ENCODE measurements at regions not wholly inside any gene's neighbourhood (a gene's known extent, or its start where the extent isn't known, plus 50 kb on each side); places are given as distances from the start of the nearest gene placed in this dataset.

GRCh38 chr1:189206617-189207016, 1271.0 kb downstream of the BRINP3 start:
- TF ChIP-seq CEBPB (IDR thresholded peaks at IDR 0.05) (no peak), REST (IDR thresholded peaks at IDR 0.05; ENCODE audit: low read depth) (no peak)
- TF ChIP-seq, protein P1, sequence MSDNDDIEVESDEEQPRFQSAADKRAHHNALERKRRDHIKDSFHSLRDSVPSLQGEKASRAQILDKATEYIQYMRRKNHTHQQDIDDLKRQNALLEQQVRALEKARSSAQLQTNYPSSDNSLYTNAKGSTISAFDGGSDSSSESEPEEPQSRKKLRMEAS (IDR thresholded peaks at IDR 0.05) = no peak
- TF ChIP-seq, protein P2, sequence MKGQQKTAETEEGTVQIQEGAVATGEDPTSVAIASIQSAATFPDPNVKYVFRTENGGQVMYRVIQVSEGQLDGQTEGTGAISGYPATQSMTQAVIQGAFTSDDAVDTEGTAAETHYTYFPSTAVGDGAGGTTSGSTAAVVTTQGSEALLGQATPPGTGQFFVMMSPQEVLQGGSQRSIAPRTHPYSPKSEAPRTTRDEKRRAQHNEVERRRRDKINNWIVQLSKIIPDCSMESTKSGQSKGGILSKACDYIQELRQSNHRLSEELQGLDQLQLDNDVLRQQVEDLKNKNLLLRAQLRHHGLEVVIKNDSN (IDR thresholded peaks at IDR 0.05) = no peak

DNA sequence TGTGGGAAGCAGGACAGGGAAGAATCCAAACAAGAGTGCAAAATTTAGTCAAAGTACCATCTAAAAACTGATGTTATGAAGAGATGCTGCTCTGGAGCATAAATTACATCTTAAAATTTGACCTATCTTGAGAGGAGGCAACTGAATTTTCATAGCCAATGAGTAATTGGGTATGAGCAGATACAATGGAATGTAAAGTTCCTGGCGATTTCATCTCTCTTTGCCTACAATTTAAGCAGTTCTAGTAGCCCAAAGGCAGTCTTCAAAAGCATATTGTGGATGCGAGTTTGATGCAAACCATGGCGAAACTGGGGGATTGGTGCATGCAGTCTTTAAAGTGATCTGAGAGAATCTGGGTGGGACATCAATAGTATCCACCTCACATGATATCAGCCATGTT, 1265.9 kb downstream of the BRINP3 start:
- TF ChIP-seq, protein P1 (IDR thresholded peaks at IDR 0.05) = no peak
- no peak for TF ChIP-seq FOXM1 (IDR thresholded peaks at IDR 0.05; ENCODE audit: borderline replicate concordance, low read depth)
- no peak for TF ChIP-seq EP300 (IDR thresholded peaks at IDR 0.05; ENCODE audit: borderline replicate concordance)
- no peak for TF ChIP-seq TAF1 (IDR thresholded peaks at IDR 0.05; ENCODE audit: low read depth)
- no peak for TF ChIP-seq ZBTB7A (IDR thresholded peaks at IDR 0.05; ENCODE audit: low read depth)
- no peak for TF ChIP-seq NFIC (IDR thresholded peaks at IDR 0.05)
- no peak for TF ChIP-seq TCF12 (IDR thresholded peaks at IDR 0.05; ENCODE audit: low read depth)
- TF ChIP-seq, protein P2 (IDR thresholded peaks at IDR 0.05) = no peak
- no peak for TF ChIP-seq EGR1 (IDR thresholded peaks at IDR 0.05)
- no peak for TF ChIP-seq RAD21 (IDR thresholded peaks at IDR 0.05; ENCODE audit: low read depth)
- TF ChIP-seq TEAD4 (IDR thresholded peaks at IDR 0.05) = no peak

GRCh38 chr1:189212606-189213005, 1265.1 kb downstream of the BRINP3 start:
- TF ChIP-seq, protein P1 (IDR thresholded peaks at IDR 0.05) = no peak
- TF ChIP-seq FOXM1 (IDR thresholded peaks at IDR 0.05; ENCODE audit: borderline replicate concordance, low read depth) (no peak), TCF12 (IDR thresholded peaks at IDR 0.05; ENCODE audit: low read depth) (no peak), CREB1 (IDR thresholded peaks at IDR 0.05; ENCODE audit: low read depth) (no peak)

- TF ChIP-seq TCF12 (IDR thresholded peaks at IDR 0.05; ENCODE audit: low read depth) (no peak), TEAD4 (IDR thresholded peaks at IDR 0.05) (no peak), CREB1 (IDR thresholded peaks at IDR 0.05; ENCODE audit: low read depth) (no peak), TAF1 (IDR thresholded peaks at IDR 0.05; ENCODE audit: low read depth) (no peak), FOXM1 (IDR thresholded peaks at IDR 0.05; ENCODE audit: borderline replicate concordance, low read depth) (no peak), EGR1 (IDR thresholded peaks at IDR 0.05) (no peak), ZBTB7A (IDR thresholded peaks at IDR 0.05; ENCODE audit: low read depth) (no peak), REST (IDR thresholded peaks at IDR 0.05; ENCODE audit: low read depth) (no peak), CEBPB (IDR thresholded peaks at IDR 0.05) (no peak), RAD21 (IDR thresholded peaks at IDR 0.05; ENCODE audit: low read depth) (no peak), YY1 (IDR thresholded peaks at IDR 0.05; ENCODE audit: low read depth) (no peak), NFIC (IDR thresholded peaks at IDR 0.05) (no peak), EP300 (IDR thresholded peaks at IDR 0.05; ENCODE audit: borderline replicate concordance) (no peak)
- TF ChIP-seq, protein P1 (IDR thresholded peaks at IDR 0.05) = no peak
- TF ChIP-seq, protein P2 (IDR thresholded peaks at IDR 0.05) = no peak
Measured at GRCh38 chr1:189216886-189217285, 1260.8 kb downstream of the BRINP3 start.

DNA sequence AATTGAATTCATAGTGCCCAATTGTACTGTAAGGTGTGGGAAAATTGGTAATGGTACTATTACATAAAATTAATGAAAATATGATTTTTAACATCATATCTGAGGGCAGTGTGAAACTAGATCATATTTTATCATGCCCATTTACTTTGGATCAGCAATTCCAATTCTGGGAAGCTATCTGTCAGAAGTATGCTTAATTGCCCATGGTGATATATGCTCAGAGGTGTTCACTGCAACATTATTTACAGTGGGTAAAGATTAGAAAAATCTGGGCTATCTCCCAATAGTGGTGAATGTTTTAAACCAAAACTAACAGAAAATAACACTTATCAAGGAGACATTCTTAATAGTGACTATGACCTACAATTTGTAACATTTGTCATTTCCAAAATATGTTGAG, 1260.0 kb downstream of the BRINP3 start:
- no peak for TF ChIP-seq TAF1 (IDR thresholded peaks at IDR 0.05; ENCODE audit: low read depth)
- no peak for TF ChIP-seq TCF12 (IDR thresholded peaks at IDR 0.05; ENCODE audit: low read depth)
- no peak for TF ChIP-seq CREB1 (IDR thresholded peaks at IDR 0.05; ENCODE audit: low read depth)
- no peak for TF ChIP-seq YY1 (IDR thresholded peaks at IDR 0.05; ENCODE audit: low read depth)
- no peak for TF ChIP-seq REST (IDR thresholded peaks at IDR 0.05; ENCODE audit: low read depth)
